A673 (cell line): ENCODE measurements at regions not wholly inside any gene's neighbourhood (a gene's known extent, or its start where the extent isn't known, plus 50 kb on each side); places are given as distances from the start of the nearest gene placed in this dataset.

Experiments used
- BruUV-seq: library from RNA; stranded (reverse); fragments of 400-500 nt; replicated peaks from 2 replicates; lab custom pipeline; 2021; lab: Mats Ljungman, UMichigan
- CTCF ChIA-PET: fragments of 300-600 bp; sonication (Branson Sonifier 250); formaldehyde crosslinking; loops from one replicate; lab custom pipeline; 2022; ENCODE audit warnings: antibody characterized with exemption; lab: Charles Lee
- POLR2A ChIA-PET: fragments of 300-600 bp; sonication (Branson Sonifier 250); formaldehyde crosslinking; loops from one replicate; lab custom pipeline; 2022; ENCODE audit warnings: antibody characterized with exemption; ENCODE audit not compliant: low non-redundant PET; lab: Charles Lee
- DNase-seq: peaks from one replicate; pipeline ENCODE4 v3.0.0-alpha.2; 2015; ENCODE audit warnings: low spot score
- H3K27ac ChIP-seq: fragments of 200-600 bp; sonication (generic); 2 replicates; pipeline ENCODE4 v1.5.1; 2016; ENCODE audit warnings: mixed run types, low read depth, mild to moderate bottlenecking, mixed read lengths, antibody characterized with exemption, low read length; ENCODE audit not compliant: poor library complexity, severe bottlenecking
- H3K27me3 ChIP-seq: fragments of 200-600 bp; sonication (generic); replicated peaks from 2 replicates; pipeline ENCODE4 v1.6.1; 2017; ENCODE audit warnings: mixed run types, low read depth, mild to moderate bottlenecking, mixed read lengths, antibody characterized with exemption, low read length; ENCODE audit not compliant: insufficient read depth, poor library complexity
- H3K36me3 ChIP-seq: fragments of 200-600 bp; sonication (generic); 2 replicates; pipeline ENCODE4 v1.6.1; 2016; ENCODE audit warnings: mixed run types, mild to moderate bottlenecking, mixed read lengths, antibody characterized with exemption, low read length; ENCODE audit not compliant: insufficient read depth, poor library complexity, severe bottlenecking
- H3K4me1 ChIP-seq: fragments of 200-600 bp; sonication (generic); 2 replicates; pipeline ENCODE4 v1.6.1; 2017; ENCODE audit warnings: mixed run types, mild to moderate bottlenecking, mixed read lengths, antibody characterized with exemption, low read length; ENCODE audit not compliant: insufficient read depth, poor library complexity, severe bottlenecking
- H3K4me3 ChIP-seq: fragments of 200-600 bp; sonication (generic); 2 replicates; pipeline ENCODE4 v1.5.1; 2016; ENCODE audit warnings: low read depth, mixed run types, mild to moderate bottlenecking, mixed read lengths, low read length; ENCODE audit not compliant: poor library complexity, severe bottlenecking
- H3K9me3 ChIP-seq: fragments of 200-600 bp; sonication (generic); 2 replicates; pipeline ENCODE4 v1.6.1; 2016; ENCODE audit warnings: mixed run types, low read depth, mild to moderate bottlenecking, mixed read lengths, antibody characterized with exemption, low read length; ENCODE audit not compliant: poor library complexity, severe bottlenecking
- CTCF ChIP-seq: fragments of 300-800, 200-600 bp; sonication (generic); conservative IDR thresholded peaks from 2 replicates; pipeline ENCODE4 v1.5.1; 2017; ENCODE audit warnings: low read depth, mild to moderate bottlenecking, antibody characterized with exemption, low read length, moderate library complexity, mixed read lengths
- EZH2 ChIP-seq: fragments of 200-600 bp; sonication (generic); IDR thresholded peaks from 2 replicates; pipeline ENCODE4 v1.6.1; 2017; ENCODE audit warnings: borderline replicate concordance, low read depth, mild to moderate bottlenecking, mixed read lengths, antibody characterized with exemption, low read length; ENCODE audit not compliant: poor library complexity, severe bottlenecking
- intact Hi-C: fragments of 100-400 bp; cut with micrococcal nuclease; formaldehyde crosslinking; loops from one replicate; pipeline ENCODE4 v1.10.0; 2022; ENCODE audit not compliant: unreplicated experiment

GRCh38 chr5:89372176-89372575 is 489.2 kb upstream of the MEF2C start:
- DNase-seq: no peak
- intact Hi-C loops: no loop called here
- H3K4me1 ChIP-seq: no peaks in the 10 kb centered on the region
- H3K27ac ChIP-seq: no peak overlapping the region
- no TSS peak for BruUV-seq
- no peaks in the 10 kb centered on the region for H3K9me3 ChIP-seq
- no peak for TF ChIP-seq EZH2
- H3K27me3 ChIP-seq: no peaks in the 10 kb centered on the region
- ChIA-PET POLR2A (no interaction called here), CTCF (no interaction called here)
- no peaks in the 10 kb centered on the region for H3K36me3 ChIP-seq
- H3K4me3 ChIP-seq: no peak overlapping the region

- Histone ChIP-seq H3K27me3 (no peaks in the 10 kb centered on the region), H3K27ac (no peak overlapping the region), H3K4me1 (no peaks in the 10 kb centered on the region), H3K36me3 (no peaks in the 10 kb centered on the region), H3K9me3 (no peaks in the 10 kb centered on the region), H3K4me3 (no peak overlapping the region)
- no TSS peak for BruUV-seq
- no peak for DNase-seq
- intact Hi-C loops: no loop called here
- ChIA-PET CTCF (no interaction called here), POLR2A (no interaction called here)
- no peak for TF ChIP-seq CTCF
- TF ChIP-seq EZH2: no peak
Measured at GRCh38 chr5:89371646-89372045, 488.7 kb upstream of the MEF2C start.

- ChIA-PET CTCF (no interaction called here), POLR2A (no interaction called here)
- intact Hi-C loops: no loop called here
- Histone ChIP-seq H3K27me3 (no peaks in the 10 kb centered on the region), H3K36me3 (no peaks in the 10 kb centered on the region), H3K27ac (no peak overlapping the region), H3K4me1 (no peaks in the 10 kb centered on the region), H3K4me3 (no peak overlapping the region), H3K9me3 (no peaks in the 10 kb centered on the region)
- TF ChIP-seq EZH2 (no peak), CTCF (no peak)
- no TSS peak for BruUV-seq
- no peak for DNase-seq
Measured at GRCh38 chr5:89359046-89359445, 476.1 kb upstream of the MEF2C start.

- POLR2A ChIA-PET: no interaction called here
- H3K4me1 ChIP-seq: no peaks in the 10 kb centered on the region
- H3K9me3 ChIP-seq: no peaks in the 10 kb centered on the region
- TF ChIP-seq CTCF: no peak
- no peak for TF ChIP-seq EZH2
- H3K36me3 ChIP-seq: no peaks in the 10 kb centered on the region
- DNase-seq: no peak
- no peaks in the 10 kb centered on the region for H3K27me3 ChIP-seq
- intact Hi-C loops: no loop called here
- H3K27ac ChIP-seq: no peak overlapping the region
- no peak overlapping the region for H3K4me3 ChIP-seq
- CTCF ChIA-PET: no interaction called here
- no TSS peak for BruUV-seq
Measured at GRCh38 chr5:89353837-89354551, 471.0 kb upstream of the MEF2C start.
